HepG2 (cell line): ENCODE measurements at regions not wholly inside any gene's neighbourhood (a gene's known extent, or its start where the extent isn't known, plus 50 kb on each side); places are given as distances from the start of the nearest gene placed in this dataset.

Source experiments
- ATAC-seq: fragments of 200-7000 bp; cut with Tn5 transposase; 3 replicates; pipeline ENCODE4 v1.9.1; 2020; ENCODE audit warnings: mild to moderate bottlenecking, moderate library complexity
- BruUV-seq: library from RNA; stranded (reverse); fragments of 400-500 nt; replicated peaks from 2 replicates; lab custom pipeline; 2021; lab: Mats Ljungman, UMichigan
- CTCF ChIA-PET: fragments of 300-600 bp; formaldehyde crosslinking; extraction: SDS; loops from one replicate; lab custom pipeline; 2021; ENCODE audit warnings: low total read pairs, inconsistent platforms, low intra/inter-chr PET ratio; lab: Yijun Ruan, JAX
- POLR2A ChIA-PET: fragments of 350-600 bp; sonication (Branson Sonifier 250); formaldehyde crosslinking; loops from one replicate; lab custom pipeline; 2020; ENCODE audit warnings: antibody characterized with exemption, inconsistent platforms; lab: Yijun Ruan, JAX
- DNase-seq: peaks from one replicate; pipeline ENCODE4 v3.0.0-alpha.2; 2015; ENCODE audit warnings: low spot score
- FAIRE-seq: peaks from 3 replicates; lab custom pipeline; 2011; peaks lifted over from hg19 to GRCh38; lab: Jason Lieb, UNC
- H2AFZ ChIP-seq: one replicate; pipeline ENCODE4 v1.6.1; 2011; ENCODE audit warnings: low read length, inconsistent platforms
- H3K27ac ChIP-seq: fragments of 300-600 bp; 3 replicates; pipeline ENCODE4 v1.8.0; 2011; ENCODE audit warnings: mixed run types, mild to moderate bottlenecking, mixed read lengths, low read length, inconsistent platforms; ENCODE audit not compliant: insufficient read depth; ENCODE audit errors: extremely low read length
- H3K27me3 ChIP-seq, 2 experiments: fragments of 200-600 bp in 1 of 2; 2 replicates in 1 of 2; 3 replicates in 1 of 2; pipeline versions ENCODE4 v1.6.0 to v1.8.0; 2011; ENCODE audit warnings: low read length in 2 of 2, mild to moderate bottlenecking in 2 of 2, moderate library complexity in 2 of 2, inconsistent platforms in 1 of 2; ENCODE audit not compliant: insufficient read depth in 2 of 2, control insufficient read depth in 1 of 2
- H3K36me3 ChIP-seq, 2 experiments: fragments of 200-600 bp in 1 of 2; replicated peaks in 1 of 2; 2 replicates in 1 of 2; 3 replicates in 1 of 2; pipeline versions ENCODE4 v1.5.1 to v1.8.0; 2011; ENCODE audit warnings: low read length in 2 of 2, inconsistent platforms in 1 of 2; ENCODE audit not compliant: insufficient read depth in 2 of 2, control insufficient read depth in 1 of 2
- H3K4me1 ChIP-seq: 2 replicates; pipeline ENCODE4 v1.5.1; 2012; ENCODE audit warnings: low read length, inconsistent platforms; ENCODE audit not compliant: insufficient read depth
- H3K4me2 ChIP-seq: 2 replicates; pipeline ENCODE4 v1.6.0; 2011; ENCODE audit warnings: low read depth, low read length, inconsistent platforms
- H3K4me3 ChIP-seq, 3 experiments: fragments of 200-600 bp in 1 of 3; sonication (generic), shearing (Covaris generic) in 1 of 3; replicated peaks in 1 of 3; 2 replicates each; pipeline ENCODE4 v1.5.1; 2011 to 2016; ENCODE audit warnings: low read length in 3 of 3, inconsistent platforms in 2 of 3, low read depth in 2 of 3, mild to moderate bottlenecking in 2 of 3, control low read depth in 1 of 3, mixed read lengths in 1 of 3; ENCODE audit not compliant: insufficient read depth in 1 of 3
- H3K79me2 ChIP-seq: one replicate; pipeline ENCODE4 v1.6.1; 2011; ENCODE audit warnings: low read length, inconsistent platforms; ENCODE audit not compliant: insufficient read depth
- H3K9ac ChIP-seq: 2 replicates; pipeline ENCODE4 v1.6.0; 2011; ENCODE audit warnings: mild to moderate bottlenecking, low read depth, low read length, inconsistent platforms; ENCODE audit not compliant: insufficient read depth
- H3K9me3 ChIP-seq: 2 replicates; pipeline ENCODE4 v1.5.1; 2012; ENCODE audit warnings: mild to moderate bottlenecking, low read length
- H4K20me1 ChIP-seq: 2 replicates; pipeline ENCODE4 v1.6.0; 2011; ENCODE audit warnings: inconsistent platforms, mild to moderate bottlenecking, low read length, moderate library complexity; ENCODE audit not compliant: insufficient read depth
- HMG20A ChIP-seq: IDR thresholded peaks from 2 replicates; pipeline ENCODE4 v1.6.1; 2016; ENCODE audit warnings: borderline replicate concordance
- WGBS: methylation state at CpG from one replicate; pipeline ENCODE4 v1.1.6; 2017; ENCODE audit warnings: low lambda C conversion rate; 5-methylcytosine and 5-hydroxymethylcytosine counted together
- in situ Hi-C: cut with HindIII; loops from 2 replicates; pipeline ENCODE4 v1.10.0; 2017; ENCODE audit warnings: low pct_unique_long_range_greater_than_20kb; ENCODE audit not compliant: extremely low pct_ligation_motif_present
- intact Hi-C: fragments of 100-400 bp; cut with micrococcal nuclease; formaldehyde crosslinking; loops from one replicate; pipeline ENCODE4 v1.10.0; 2022; ENCODE audit not compliant: unreplicated experiment
- TF ChIP-seq, protein P1 (sequence below): IDR thresholded peaks from 2 replicates; pipeline ENCODE4 v1.6.1; 2016
- TF ChIP-seq, protein P2 (sequence below): sonication (generic); formaldehyde crosslinking; IDR thresholded peaks from 2 replicates; pipeline ENCODE4 v1.5.1; 2020; ENCODE audit warnings: missing genetic modification reagents, mild to moderate bottlenecking, borderline replicate concordance
- TF ChIP-seq, protein P3 (sequence below): sonication (generic); formaldehyde crosslinking; IDR thresholded peaks from 2 replicates; pipeline ENCODE4 v1.5.1; 2020; ENCODE audit warnings: mild to moderate bottlenecking, moderate library complexity, missing genetic modification reagents
- TF ChIP-seq, protein P4 (sequence below): sonication (generic); formaldehyde crosslinking; IDR thresholded peaks from 2 replicates; pipeline ENCODE4 v1.4.0; 2020; ENCODE audit warnings: missing genetic modification reagents

DNA sequence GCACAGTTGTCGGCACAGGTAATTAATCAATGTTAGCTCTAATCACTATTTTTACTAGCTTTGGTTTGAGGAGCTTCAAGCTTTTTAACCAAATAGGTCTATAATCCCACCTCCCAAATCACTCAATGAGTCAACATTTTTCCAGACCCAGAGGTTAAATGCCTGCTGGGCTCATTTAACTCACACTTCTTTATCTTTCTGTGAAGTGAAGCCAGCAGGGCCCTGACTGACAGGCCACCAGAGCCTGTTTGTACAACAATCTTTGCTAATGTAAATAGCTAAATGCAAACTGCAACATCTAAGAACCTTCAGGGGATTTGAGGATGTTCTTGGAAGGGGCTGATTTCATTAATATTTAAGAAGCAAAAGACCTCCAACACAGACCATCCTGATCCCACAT is 98.4 kb upstream of the NREP start:
- Histone ChIP-seq H3K9me3 (no peaks in the 10 kb centered on the region), H3K27me3 (no peaks in the 10 kb centered on the region), H3K9ac (no peak overlapping the region), H3K4me2 (no peak overlapping the region), H3K27ac (no peak overlapping the region), H3K4me1 (no peaks in the 10 kb centered on the region), H3K36me3 (no peaks in the 10 kb centered on the region), H2AFZ (no peak overlapping the region), H3K4me3 (no peak overlapping the region), H3K79me2 (no peaks in the 10 kb centered on the region), H4K20me1 (no peaks in the 10 kb centered on the region)
- ATAC-seq = no peak
- ChIA-PET POLR2A (no interaction called here), CTCF (no interaction called here)
- intact Hi-C loops = no loop called here
- 6% methylated on average over 1 of the region's 1 CpG for WGBS
- no peak for FAIRE-seq
- TF ChIP-seq, protein P1, sequence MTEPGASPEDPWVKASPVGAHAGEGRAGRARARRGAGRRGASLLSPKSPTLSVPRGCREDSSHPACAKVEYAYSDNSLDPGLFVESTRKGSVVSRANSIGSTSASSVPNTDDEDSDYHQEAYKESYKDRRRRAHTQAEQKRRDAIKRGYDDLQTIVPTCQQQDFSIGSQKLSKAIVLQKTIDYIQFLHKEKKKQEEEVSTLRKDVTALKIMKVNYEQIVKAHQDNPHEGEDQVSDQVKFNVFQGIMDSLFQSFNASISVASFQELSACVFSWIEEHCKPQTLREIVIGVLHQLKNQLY (CRISPR knock-in tag) = no peak
- TF ChIP-seq, protein P2, sequence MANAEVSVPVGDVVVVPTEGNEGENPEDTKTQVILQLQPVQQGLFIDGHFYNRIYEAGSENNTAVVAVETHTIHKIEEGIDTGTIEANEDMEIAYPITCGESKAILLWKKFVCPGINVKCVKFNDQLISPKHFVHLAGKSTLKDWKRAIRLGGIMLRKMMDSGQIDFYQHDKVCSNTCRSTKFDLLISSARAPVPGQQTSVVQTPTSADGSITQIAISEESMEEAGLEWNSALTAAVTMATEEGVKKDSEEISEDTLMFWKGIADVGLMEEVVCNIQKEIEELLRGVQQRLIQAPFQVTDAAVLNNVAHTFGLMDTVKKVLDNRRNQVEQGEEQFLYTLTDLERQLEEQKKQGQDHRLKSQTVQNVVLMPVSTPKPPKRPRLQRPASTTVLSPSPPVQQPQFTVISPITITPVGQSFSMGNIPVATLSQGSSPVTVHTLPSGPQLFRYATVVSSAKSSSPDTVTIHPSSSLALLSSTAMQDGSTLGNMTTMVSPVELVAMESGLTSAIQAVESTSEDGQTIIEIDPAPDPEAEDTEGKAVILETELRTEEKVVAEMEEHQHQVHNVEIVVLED (CRISPR knock-in tag) = no peak
- TF ChIP-seq, protein P3, sequence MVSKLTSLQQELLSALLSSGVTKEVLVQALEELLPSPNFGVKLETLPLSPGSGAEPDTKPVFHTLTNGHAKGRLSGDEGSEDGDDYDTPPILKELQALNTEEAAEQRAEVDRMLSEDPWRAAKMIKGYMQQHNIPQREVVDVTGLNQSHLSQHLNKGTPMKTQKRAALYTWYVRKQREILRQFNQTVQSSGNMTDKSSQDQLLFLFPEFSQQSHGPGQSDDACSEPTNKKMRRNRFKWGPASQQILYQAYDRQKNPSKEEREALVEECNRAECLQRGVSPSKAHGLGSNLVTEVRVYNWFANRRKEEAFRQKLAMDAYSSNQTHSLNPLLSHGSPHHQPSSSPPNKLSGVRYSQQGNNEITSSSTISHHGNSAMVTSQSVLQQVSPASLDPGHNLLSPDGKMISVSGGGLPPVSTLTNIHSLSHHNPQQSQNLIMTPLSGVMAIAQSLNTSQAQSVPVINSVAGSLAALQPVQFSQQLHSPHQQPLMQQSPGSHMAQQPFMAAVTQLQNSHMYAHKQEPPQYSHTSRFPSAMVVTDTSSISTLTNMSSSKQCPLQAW (CRISPR knock-in tag) = no peak
- TF ChIP-seq, protein P4, sequence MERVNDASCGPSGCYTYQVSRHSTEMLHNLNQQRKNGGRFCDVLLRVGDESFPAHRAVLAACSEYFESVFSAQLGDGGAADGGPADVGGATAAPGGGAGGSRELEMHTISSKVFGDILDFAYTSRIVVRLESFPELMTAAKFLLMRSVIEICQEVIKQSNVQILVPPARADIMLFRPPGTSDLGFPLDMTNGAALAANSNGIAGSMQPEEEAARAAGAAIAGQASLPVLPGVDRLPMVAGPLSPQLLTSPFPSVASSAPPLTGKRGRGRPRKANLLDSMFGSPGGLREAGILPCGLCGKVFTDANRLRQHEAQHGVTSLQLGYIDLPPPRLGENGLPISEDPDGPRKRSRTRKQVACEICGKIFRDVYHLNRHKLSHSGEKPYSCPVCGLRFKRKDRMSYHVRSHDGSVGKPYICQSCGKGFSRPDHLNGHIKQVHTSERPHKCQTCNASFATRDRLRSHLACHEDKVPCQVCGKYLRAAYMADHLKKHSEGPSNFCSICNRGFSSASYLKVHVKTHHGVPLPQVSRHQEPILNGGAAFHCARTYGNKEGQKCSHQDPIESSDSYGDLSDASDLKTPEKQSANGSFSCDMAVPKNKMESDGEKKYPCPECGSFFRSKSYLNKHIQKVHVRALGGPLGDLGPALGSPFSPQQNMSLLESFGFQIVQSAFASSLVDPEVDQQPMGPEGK (CRISPR knock-in tag) = no peak
- no peak for TF ChIP-seq HMG20A (CRISPR knock-in tag)
- in situ Hi-C loops = no loop called here
- no peak for DNase-seq
- no TSS peak for BruUV-seq
